ENCODE measurements at regions not wholly inside any gene's neighbourhood (a gene's known extent, or its start where the extent isn't known, plus 50 kb on each side); places are given as distances from the start of the nearest gene placed in this dataset.
"Not testable (repeated sequence)": the region's sequence is repeated elsewhere in the genome, so short reads cannot be mapped to it uniquely, and the experiment has no call there.

GRCh38 chr18:8995096-8995495 is 107.4 kb upstream of the NDUFV2 start:
- DNase-seq = no peak

- DNase-seq = no peak
Observed at GRCh38 chr18:8996771-8997432, 105.6 kb upstream of the NDUFV2 start.

GRCh38 chr18:8997634-8998033 is 104.9 kb upstream of the NDUFV2 start:
- no peak for DNase-seq

GRCh38 chr18:8998481-8999217 is 103.8 kb upstream of the NDUFV2 start:
- DNase-seq = peak; percentile 52

- no peak for DNase-seq
Observed at GRCh38 chr18:8999872-9000271, 102.6 kb upstream of the NDUFV2 start.

- DNase-seq = no peak
Observed at GRCh38 chr18:9000733-9001132, 101.8 kb upstream of the NDUFV2 start.

- no peak for DNase-seq
Observed at GRCh38 chr18:9001209-9001608, 101.3 kb upstream of the NDUFV2 start.

GRCh38 chr18:9003406-9004100 is 98.9 kb upstream of the NDUFV2 start:
- no peak for DNase-seq

GRCh38 chr18:9004308-9004707 is 98.2 kb upstream of the NDUFV2 start:
- not testable (repeated sequence) for DNase-seq

GRCh38 chr18:9007700-9008099 is 94.8 kb upstream of the NDUFV2 start:
- not testable (repeated sequence) for DNase-seq

GRCh38 chr18:9008200-9008708 is 94.2 kb upstream of the NDUFV2 start:
- DNase-seq = no peak

GRCh38 chr18:9008709-9009635 is 93.5 kb upstream of the NDUFV2 start:
- DNase-seq = no peak

GRCh38 chr18:9009703-9010488 is 92.6 kb upstream of the NDUFV2 start:
- DNase-seq = no peak

GRCh38 chr18:9011431-9011830 is 91.1 kb upstream of the NDUFV2 start:
- no peak for DNase-seq

GRCh38 chr18:9013926-9014373 is 88.5 kb upstream of the NDUFV2 start:
- DNase-seq = no peak

GRCh38 chr18:9015689-9016088 is 86.8 kb upstream of the NDUFV2 start:
- no peak for DNase-seq

- no peak for DNase-seq
Observed at GRCh38 chr18:9016633-9017166, 85.8 kb upstream of the NDUFV2 start.

GRCh38 chr18:9017167-9017904 is 85.2 kb upstream of the NDUFV2 start:
- DNase-seq = no peak

GRCh38 chr18:9017905-9018227 is 84.6 kb upstream of the NDUFV2 start:
- DNase-seq = no peak

- DNase-seq = no peak
Observed at GRCh38 chr18:9019135-9019534, 83.4 kb upstream of the NDUFV2 start.

- DNase-seq = no peak
Observed at GRCh38 chr18:9020221-9020620, 82.3 kb upstream of the NDUFV2 start.

Measured in NCI-H524 treated with DMSO at 0.1 percent for 48 hours (cell line).